ENCODE measurements at regions not wholly inside any gene's neighbourhood (a gene's known extent, or its start where the extent isn't known, plus 50 kb on each side); places are given as distances from the start of the nearest gene placed in this dataset.

DNA sequence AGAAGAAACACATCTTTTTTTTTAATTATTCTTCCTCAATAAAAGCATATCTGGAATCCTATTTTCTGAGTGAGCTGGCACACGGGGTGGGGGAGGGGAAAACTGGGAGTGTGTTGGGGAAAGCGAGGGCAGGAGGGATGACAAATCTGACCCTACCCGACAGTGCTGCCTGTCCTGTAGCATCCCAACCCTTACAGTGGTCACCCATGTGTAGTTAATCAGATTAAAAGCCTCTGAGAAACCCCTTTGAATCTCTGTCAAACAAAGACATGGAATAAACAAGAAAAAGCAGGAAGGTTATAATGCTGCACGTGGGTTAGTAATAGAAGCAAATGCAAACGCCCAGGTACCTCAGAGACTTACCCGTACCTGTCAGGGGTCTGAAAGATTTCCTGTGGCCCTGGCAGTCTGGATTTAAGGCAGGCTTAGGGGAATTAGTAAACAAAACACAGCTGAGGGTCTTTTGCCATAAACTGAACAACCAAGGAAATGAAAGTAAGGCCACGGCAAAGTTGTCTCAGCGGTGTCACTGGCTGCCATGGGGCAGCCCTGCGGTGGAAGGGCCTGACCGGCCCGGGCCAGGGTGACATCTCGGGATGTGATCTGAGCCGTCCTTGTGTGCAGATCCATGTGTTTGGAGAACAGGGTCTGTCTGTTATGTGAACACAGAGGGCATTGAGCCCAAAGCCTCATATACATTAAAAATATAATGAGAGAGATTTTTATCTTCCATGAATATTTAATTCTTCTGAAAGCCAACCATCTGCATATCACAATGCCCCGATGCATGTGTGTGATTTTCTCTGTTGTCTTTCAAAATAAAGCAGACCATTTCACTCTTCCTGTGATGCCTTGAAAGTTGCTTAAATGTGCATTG, 308.2 kb downstream of the ZNF608 start:
- no peak for TF ChIP-seq GATA2 (IDR thresholded peaks at IDR 0.05; ENCODE audit: low read depth, low read length)
- no peak for TF ChIP-seq GATA3 (IDR thresholded peaks at IDR 0.05; ENCODE audit: low read depth, low read length)

All from SH-SY5Y (cell line).